GM12878 (cell line): ENCODE measurements at regions not wholly inside any gene's neighbourhood (a gene's known extent, or its start where the extent isn't known, plus 50 kb on each side); places are given as distances from the start of the nearest gene placed in this dataset.

Experiments
- IKZF1 ChIP-seq: fragments of 450-650 bp; conservative IDR thresholded peaks from 2 replicates; pipeline ENCODE4 v1.6.1; 2017; ENCODE audit warnings: antibody characterized with exemption, mild to moderate bottlenecking
- MTA2 ChIP-seq: fragments of 450-650 bp; IDR thresholded peaks from 2 replicates; pipeline ENCODE4 v1.6.1; 2016; ENCODE audit warnings: low read depth, mild to moderate bottlenecking, moderate library complexity
- PML ChIP-seq: IDR thresholded peaks from 2 replicates; pipeline ENCODE4 v1.6.1; 2012; ENCODE audit warnings: low read length, inconsistent platforms
- RUNX3 ChIP-seq: IDR thresholded peaks from 2 replicates; pipeline ENCODE4 v1.6.1; 2012; ENCODE audit warnings: low read length, inconsistent platforms
- STAT1 ChIP-seq: fragments of 450-650 bp; conservative IDR thresholded peaks from 2 replicates; pipeline ENCODE4 v1.6.1; 2014; ENCODE audit warnings: antibody characterized with exemption, mild to moderate bottlenecking
- STAT3 ChIP-seq: IDR thresholded peaks from 2 replicates; pipeline ENCODE4 v1.6.1; 2011; ENCODE audit warnings: low read depth, low read length, improper control_type of control experiment
- TF ChIP-seq, protein P1 (sequence below): IDR thresholded peaks from 2 replicates; pipeline ENCODE4 v1.6.1; 2012; ENCODE audit warnings: improper control_type of control experiment, low read depth, low read length; ENCODE audit not compliant: insufficient replicate concordance
- TF ChIP-seq, protein P2 (sequence below): fragments of 450-650 bp; IDR thresholded peaks from 2 replicates; pipeline ENCODE4 v1.6.1; 2018; ENCODE audit warnings: borderline replicate concordance, mild to moderate bottlenecking; ENCODE audit not compliant: partially characterized antibody
- TF ChIP-seq, protein P3 (sequence below): IDR thresholded peaks from 2 replicates; pipeline ENCODE4 v1.6.1; 2012; ENCODE audit warnings: low read depth, low read length, improper control_type of control experiment

DNA sequence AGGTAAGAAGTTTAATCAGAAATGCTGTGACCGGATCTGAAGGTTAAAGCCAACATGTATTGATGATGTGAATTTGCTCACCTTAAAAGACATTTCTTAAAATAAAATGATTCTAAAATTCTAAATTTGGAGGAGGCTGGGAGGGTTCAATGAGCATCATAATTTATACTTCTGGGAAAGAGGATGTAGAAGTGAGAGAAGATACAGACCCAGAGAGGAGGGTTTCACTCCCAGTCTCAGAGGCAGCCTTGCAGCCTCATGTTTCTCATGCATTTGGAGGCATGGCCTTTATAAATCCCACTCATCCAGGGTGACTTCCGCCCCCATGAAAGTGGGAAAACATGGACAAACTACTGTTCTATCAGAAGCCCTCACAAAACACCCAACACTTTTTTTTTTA lies 305.6 kb upstream of the PITRM1 start (continued):
- TF ChIP-seq, protein P1, sequence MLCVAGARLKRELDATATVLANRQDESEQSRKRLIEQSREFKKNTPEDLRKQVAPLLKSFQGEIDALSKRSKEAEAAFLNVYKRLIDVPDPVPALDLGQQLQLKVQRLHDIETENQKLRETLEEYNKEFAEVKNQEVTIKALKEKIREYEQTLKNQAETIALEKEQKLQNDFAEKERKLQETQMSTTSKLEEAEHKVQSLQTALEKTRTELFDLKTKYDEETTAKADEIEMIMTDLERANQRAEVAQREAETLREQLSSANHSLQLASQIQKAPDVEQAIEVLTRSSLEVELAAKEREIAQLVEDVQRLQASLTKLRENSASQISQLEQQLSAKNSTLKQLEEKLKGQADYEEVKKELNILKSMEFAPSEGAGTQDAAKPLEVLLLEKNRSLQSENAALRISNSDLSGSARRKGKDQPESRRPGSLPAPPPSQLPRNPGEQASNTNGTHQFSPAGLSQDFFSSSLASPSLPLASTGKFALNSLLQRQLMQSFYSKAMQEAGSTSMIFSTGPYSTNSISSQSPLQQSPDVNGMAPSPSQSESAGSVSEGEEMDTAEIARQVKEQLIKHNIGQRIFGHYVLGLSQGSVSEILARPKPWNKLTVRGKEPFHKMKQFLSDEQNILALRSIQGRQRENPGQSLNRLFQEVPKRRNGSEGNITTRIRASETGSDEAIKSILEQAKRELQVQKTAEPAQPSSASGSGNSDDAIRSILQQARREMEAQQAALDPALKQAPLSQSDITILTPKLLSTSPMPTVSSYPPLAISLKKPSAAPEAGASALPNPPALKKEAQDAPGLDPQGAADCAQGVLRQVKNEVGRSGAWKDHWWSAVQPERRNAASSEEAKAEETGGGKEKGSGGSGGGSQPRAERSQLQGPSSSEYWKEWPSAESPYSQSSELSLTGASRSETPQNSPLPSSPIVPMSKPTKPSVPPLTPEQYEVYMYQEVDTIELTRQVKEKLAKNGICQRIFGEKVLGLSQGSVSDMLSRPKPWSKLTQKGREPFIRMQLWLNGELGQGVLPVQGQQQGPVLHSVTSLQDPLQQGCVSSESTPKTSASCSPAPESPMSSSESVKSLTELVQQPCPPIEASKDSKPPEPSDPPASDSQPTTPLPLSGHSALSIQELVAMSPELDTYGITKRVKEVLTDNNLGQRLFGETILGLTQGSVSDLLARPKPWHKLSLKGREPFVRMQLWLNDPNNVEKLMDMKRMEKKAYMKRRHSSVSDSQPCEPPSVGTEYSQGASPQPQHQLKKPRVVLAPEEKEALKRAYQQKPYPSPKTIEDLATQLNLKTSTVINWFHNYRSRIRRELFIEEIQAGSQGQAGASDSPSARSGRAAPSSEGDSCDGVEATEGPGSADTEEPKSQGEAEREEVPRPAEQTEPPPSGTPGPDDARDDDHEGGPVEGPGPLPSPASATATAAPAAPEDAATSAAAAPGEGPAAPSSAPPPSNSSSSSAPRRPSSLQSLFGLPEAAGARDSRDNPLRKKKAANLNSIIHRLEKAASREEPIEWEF: no peak
- TF ChIP-seq, protein P2, sequence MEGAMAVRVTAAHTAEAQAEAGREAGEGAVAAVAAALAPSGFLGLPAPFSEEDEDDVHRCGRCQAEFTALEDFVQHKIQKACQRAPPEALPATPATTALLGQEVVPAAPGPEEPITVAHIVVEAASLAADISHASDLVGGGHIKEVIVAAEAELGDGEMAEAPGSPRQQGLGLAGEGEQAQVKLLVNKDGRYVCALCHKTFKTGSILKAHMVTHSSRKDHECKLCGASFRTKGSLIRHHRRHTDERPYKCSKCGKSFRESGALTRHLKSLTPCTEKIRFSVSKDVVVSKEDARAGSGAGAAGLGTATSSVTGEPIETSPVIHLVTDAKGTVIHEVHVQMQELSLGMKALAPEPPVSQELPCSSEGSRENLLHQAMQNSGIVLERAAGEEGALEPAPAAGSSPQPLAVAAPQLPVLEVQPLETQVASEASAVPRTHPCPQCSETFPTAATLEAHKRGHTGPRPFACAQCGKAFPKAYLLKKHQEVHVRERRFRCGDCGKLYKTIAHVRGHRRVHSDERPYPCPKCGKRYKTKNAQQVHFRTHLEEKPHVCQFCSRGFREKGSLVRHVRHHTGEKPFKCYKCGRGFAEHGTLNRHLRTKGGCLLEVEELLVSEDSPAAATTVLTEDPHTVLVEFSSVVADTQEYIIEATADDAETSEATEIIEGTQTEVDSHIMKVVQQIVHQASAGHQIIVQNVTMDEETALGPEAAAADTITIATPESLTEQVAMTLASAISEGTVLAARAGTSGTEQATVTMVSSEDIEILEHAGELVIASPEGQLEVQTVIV: no peak
- no peak for TF ChIP-seq STAT3
- TF ChIP-seq RUNX3: 0 out of 2 replicates have a peak, but pooled peaks have one; percentile 12
- TF ChIP-seq IKZF1: no peak
- no peak for TF ChIP-seq STAT1
- TF ChIP-seq PML: no peak
- no peak for TF ChIP-seq MTA2
- TF ChIP-seq, protein P3, sequence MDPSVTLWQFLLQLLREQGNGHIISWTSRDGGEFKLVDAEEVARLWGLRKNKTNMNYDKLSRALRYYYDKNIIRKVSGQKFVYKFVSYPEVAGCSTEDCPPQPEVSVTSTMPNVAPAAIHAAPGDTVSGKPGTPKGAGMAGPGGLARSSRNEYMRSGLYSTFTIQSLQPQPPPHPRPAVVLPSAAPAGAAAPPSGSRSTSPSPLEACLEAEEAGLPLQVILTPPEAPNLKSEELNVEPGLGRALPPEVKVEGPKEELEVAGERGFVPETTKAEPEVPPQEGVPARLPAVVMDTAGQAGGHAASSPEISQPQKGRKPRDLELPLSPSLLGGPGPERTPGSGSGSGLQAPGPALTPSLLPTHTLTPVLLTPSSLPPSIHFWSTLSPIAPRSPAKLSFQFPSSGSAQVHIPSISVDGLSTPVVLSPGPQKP: no peak
- TF ChIP-seq, all 136 proteins: peak for 7
